Esophagus muscularis mucosa (tissue), 4 donors: ENCODE measurements at regions not wholly inside any gene's neighbourhood (a gene's known extent, or its start where the extent isn't known, plus 50 kb on each side); places are given as distances from the start of the nearest gene placed in this dataset.

Source experiments
- DNase-seq: peaks from one replicate; pipeline ENCODE4 v3.0.0-alpha.2; 2017; ENCODE audit errors: extremely low spot score
- H3K27ac ChIP-seq, 4 donors: fragments of 200-600 bp; sonication (generic); replicated peaks in 1 of 4; 1 replicate in 3 of 4; 2 replicates in 1 of 4; pipeline ENCODE4 v1.5.1; 2016 to 2019; ENCODE audit warnings: mild to moderate bottlenecking in 1 of 4
- H3K27me3 ChIP-seq, 4 donors: fragments of 200-600 bp; sonication (generic); one replicate each; pipeline versions ENCODE4 v1.5.1 to v1.6.0; 2016 to 2019
- H3K36me3 ChIP-seq, 4 donors: fragments of 200-600 bp; sonication (generic); one replicate each; pipeline ENCODE4 v1.5.1; 2016 to 2019
- H3K4me1 ChIP-seq, 4 donors: fragments of 200-600 bp; sonication (generic); one replicate each; pipeline ENCODE4 v1.5.1; 2016 to 2019
- H3K4me3 ChIP-seq, 4 donors: fragments of 200-600 bp; sonication (generic); 1 replicate in 2 of 4; 2 replicates in 2 of 4; pipeline ENCODE4 v1.5.1; 2016 to 2019; ENCODE audit warnings: mild to moderate bottlenecking in 4 of 4, moderate library complexity in 1 of 4
- H3K9me3 ChIP-seq, 4 donors: fragments of 200-600 bp; sonication (generic); 1 replicate in 3 of 4; 2 replicates in 1 of 4; pipeline ENCODE4 v1.5.1; 2016 to 2019
- EP300 ChIP-seq: sonication (generic); formaldehyde crosslinking; IDR thresholded peaks from one replicate; pipeline ENCODE4 v1.6.1; 2017; ENCODE audit warnings: antibody characterized with exemption
- POLR2A ChIP-seq: fragments of 450-650 bp; IDR thresholded peaks from one replicate; pipeline ENCODE4 v1.6.1; 2017; ENCODE audit warnings: antibody characterized with exemption, moderate library complexity, mild to moderate bottlenecking, low read depth
- POLR2AphosphoS5 ChIP-seq, 2 donors: sonication (generic); formaldehyde crosslinking; IDR thresholded peaks; one replicate each; pipeline ENCODE4 v1.6.1; 2017; ENCODE audit warnings: antibody characterized with exemption in 2 of 2
- WGBS: methylation state at CpG from one replicate; pipeline ENCODE4 v1.1.5; 2018; 5-methylcytosine and 5-hydroxymethylcytosine counted together
- intact Hi-C: fragments of 100-400 bp; cut with DNase I; formaldehyde crosslinking; loops from one replicate; pipeline ENCODE4 v1.15.1; 2023
- TF ChIP-seq, protein P1 (sequence below), 3 experiments: fragments of 200-600 bp in 2 of 3; fragments of 450-650 bp in 1 of 3; sonication (generic) in 2 of 3; IDR thresholded peaks; one replicate each; pipeline ENCODE4 v1.5.1; 2017 to 2019; ENCODE audit warnings: antibody characterized with exemption in 3 of 3, mild to moderate bottlenecking in 2 of 3, moderate library complexity in 1 of 3

DNA sequence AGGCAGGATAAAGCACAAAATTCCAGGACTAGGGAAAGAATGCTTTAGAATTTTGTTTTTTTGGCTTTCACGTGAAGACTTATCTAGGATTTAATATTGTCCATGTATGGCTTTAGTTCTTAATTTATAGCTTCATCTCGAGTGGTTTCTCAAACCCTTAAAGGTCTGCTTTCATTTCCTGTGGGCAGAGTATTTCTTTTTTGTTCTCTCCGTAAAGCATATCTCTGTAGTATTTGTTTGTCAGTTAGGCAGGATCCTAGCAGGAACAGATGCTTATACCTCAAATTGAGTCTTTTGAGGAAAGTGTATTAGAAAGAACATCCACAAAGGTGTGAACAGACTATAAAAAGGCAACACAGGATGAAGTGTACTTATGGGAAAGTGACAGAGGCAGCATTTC lies 697.1 kb upstream of the SEL1L start:
- Histone ChIP-seq H3K4me3 (no peak overlapping the region), H3K9me3 (no peaks in the 10 kb centered on the region), H3K36me3 (no peaks in the 10 kb centered on the region), H3K4me1 (no peaks in the 10 kb centered on the region), H3K27me3 (no peaks in the 10 kb centered on the region), H3K27ac (no peak overlapping the region)
- 41% methylated on average over 3 of the region's 3 CpGs for WGBS
- no peak for DNase-seq
- intact Hi-C loops: no loop called here
- no peak for TF ChIP-seq POLR2A
- no peak for TF ChIP-seq POLR2AphosphoS5 (IDR thresholded peaks at IDR 0.05)
- TF ChIP-seq, protein P1, sequence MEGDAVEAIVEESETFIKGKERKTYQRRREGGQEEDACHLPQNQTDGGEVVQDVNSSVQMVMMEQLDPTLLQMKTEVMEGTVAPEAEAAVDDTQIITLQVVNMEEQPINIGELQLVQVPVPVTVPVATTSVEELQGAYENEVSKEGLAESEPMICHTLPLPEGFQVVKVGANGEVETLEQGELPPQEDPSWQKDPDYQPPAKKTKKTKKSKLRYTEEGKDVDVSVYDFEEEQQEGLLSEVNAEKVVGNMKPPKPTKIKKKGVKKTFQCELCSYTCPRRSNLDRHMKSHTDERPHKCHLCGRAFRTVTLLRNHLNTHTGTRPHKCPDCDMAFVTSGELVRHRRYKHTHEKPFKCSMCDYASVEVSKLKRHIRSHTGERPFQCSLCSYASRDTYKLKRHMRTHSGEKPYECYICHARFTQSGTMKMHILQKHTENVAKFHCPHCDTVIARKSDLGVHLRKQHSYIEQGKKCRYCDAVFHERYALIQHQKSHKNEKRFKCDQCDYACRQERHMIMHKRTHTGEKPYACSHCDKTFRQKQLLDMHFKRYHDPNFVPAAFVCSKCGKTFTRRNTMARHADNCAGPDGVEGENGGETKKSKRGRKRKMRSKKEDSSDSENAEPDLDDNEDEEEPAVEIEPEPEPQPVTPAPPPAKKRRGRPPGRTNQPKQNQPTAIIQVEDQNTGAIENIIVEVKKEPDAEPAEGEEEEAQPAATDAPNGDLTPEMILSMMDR (IDR thresholded peaks at IDR 0.05): no peak
- no peak for TF ChIP-seq EP300

DNA sequence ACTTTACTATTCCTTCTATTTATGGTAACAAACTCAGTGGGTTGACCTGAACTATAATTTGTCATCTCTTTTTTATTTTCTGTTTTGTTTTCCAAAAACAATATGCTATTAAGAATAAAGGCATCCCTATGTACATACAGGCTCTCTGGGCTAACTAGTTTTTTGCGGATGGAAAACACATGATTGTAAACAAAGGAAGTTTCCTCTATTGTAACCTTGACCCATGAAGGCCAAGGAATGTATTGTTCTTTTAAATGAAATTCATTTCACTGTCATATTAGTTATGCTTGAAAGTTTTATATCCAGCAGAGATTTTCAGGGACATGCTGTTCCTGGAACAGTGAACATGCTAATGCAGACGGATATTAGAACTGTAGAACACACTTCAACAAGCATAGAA lies 705.0 kb upstream of the SEL1L start:
- Histone ChIP-seq H3K27me3 (no peaks in the 10 kb centered on the region), H3K36me3 (no peaks in the 10 kb centered on the region), H3K27ac (no peak overlapping the region), H3K4me3 (no peak overlapping the region), H3K4me1 (no peaks in the 10 kb centered on the region), H3K9me3 (no peaks in the 10 kb centered on the region)
- WGBS: 61% methylated on average over 2 of the region's 2 CpGs
- intact Hi-C loops: no loop called here
- no peak for DNase-seq
- TF ChIP-seq POLR2A (no peak), POLR2AphosphoS5 (IDR thresholded peaks at IDR 0.05) (no peak), EP300 (no peak)
- TF ChIP-seq, protein P1 (IDR thresholded peaks at IDR 0.05): no peak

DNA sequence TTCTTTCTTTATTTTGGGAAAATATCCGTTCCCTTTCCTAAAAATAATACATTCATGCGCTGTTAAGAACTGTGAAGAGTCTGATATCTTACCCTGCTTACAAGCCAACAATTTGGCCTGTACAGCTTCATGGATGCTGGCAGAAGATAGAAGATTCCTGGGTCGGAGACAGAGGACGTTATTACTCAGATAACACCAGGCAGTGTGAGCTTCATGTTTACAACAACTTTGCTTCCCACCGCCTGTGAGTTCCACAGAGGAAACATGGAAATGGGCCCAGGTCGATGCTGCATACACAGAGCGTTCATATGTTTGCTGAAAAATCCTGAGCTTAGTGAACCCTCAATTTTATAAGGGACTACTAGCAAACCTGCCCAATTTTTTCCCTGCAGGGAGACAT lies 705.6 kb upstream of the SEL1L start:
- no peak overlapping the region for H3K4me3 ChIP-seq
- no peak overlapping the region for H3K27ac ChIP-seq
- 54% methylated on average over 7 of the region's 7 CpGs for WGBS
- no peak for DNase-seq
- TF ChIP-seq POLR2A: no peak
- TF ChIP-seq POLR2AphosphoS5 (IDR thresholded peaks at IDR 0.05): no peak
- TF ChIP-seq EP300: no peak
- TF ChIP-seq, protein P1 (IDR thresholded peaks at IDR 0.05): no peak
- H3K36me3 ChIP-seq: no peaks in the 10 kb centered on the region
- H3K27me3 ChIP-seq: no peaks in the 10 kb centered on the region
- intact Hi-C loops: no loop called here
- no peaks in the 10 kb centered on the region for H3K4me1 ChIP-seq
- H3K9me3 ChIP-seq: no peaks in the 10 kb centered on the region

DNA sequence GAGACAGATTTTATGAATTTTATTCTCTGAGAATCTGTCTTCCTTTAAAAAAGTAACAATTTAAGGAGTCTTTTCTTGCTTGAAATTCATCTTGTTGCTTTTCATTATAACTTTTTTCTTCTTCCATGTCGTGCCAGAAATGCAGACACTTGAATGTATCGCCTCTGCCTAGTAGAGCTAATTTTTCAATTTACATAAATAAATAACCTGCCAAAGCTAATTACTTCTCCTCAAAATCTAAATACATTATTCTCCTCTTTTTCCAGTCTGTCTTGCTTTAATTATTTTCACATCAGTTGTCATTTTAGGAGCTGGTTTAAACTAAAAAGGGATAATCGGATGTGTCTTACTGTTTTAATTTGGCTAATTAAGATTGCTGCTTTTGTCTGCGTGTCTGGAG lies 711.1 kb upstream of the SEL1L start:
- intact Hi-C loops: no loop called here
- 40% methylated on average over 4 of the region's 4 CpGs for WGBS
- Histone ChIP-seq H3K27ac (no peak overlapping the region), H3K9me3 (no peaks in the 10 kb centered on the region), H3K4me1 (no peaks in the 10 kb centered on the region), H3K27me3 (no peaks in the 10 kb centered on the region), H3K36me3 (no peaks in the 10 kb centered on the region), H3K4me3 (no peak overlapping the region)
- no peak for DNase-seq
- no peak for TF ChIP-seq POLR2A
- TF ChIP-seq, protein P1 (IDR thresholded peaks at IDR 0.05): no peak
- TF ChIP-seq POLR2AphosphoS5 (IDR thresholded peaks at IDR 0.05): no peak
- no peak for TF ChIP-seq EP300

DNA sequence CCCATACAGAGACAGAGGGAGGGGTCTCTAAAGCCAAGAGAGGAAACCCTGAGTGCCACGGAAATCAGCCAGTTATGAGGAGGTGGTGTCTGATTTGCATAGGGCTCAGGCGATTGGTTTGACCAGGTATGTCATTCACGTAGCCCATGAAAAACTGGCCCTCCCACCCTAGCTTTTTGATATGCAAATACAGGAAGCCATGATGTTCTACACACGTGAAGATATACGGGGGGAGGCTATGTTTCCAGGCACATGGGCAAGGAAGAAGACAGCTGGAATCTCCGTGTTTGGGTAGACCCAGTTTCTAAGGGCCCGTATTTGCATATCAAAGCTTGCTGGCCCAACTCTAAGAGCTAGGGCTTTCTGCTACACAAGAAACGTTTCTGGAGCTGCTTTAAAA lies 717.8 kb upstream of the SEL1L start:
- 84% methylated on average over 8 of the region's 8 CpGs for WGBS
- Histone ChIP-seq H3K27me3 (no peaks in the 10 kb centered on the region), H3K36me3 (no peaks in the 10 kb centered on the region), H3K4me1 (no peaks in the 10 kb centered on the region), H3K4me3 (no peak overlapping the region), H3K27ac (no peak overlapping the region), H3K9me3 (no peaks in the 10 kb centered on the region)
- TF ChIP-seq POLR2A: no peak
- no peak for TF ChIP-seq POLR2AphosphoS5 (IDR thresholded peaks at IDR 0.05)
- TF ChIP-seq, protein P1 (IDR thresholded peaks at IDR 0.05): no peak
- TF ChIP-seq EP300: no peak
- intact Hi-C loops: no loop called here
- no peak for DNase-seq
